Loucy (cell line): ENCODE measurements at regions not wholly inside any gene's neighbourhood (a gene's known extent, or its start where the extent isn't known, plus 50 kb on each side); places are given as distances from the start of the nearest gene placed in this dataset.

Experiments
- CTCF ChIP-seq: fragments of 200-600 bp; sonication (generic); conservative IDR thresholded peaks from 2 replicates; pipeline ENCODE4 v1.5.1; 2014; ENCODE audit warnings: mild to moderate bottlenecking, antibody characterized with exemption, low read length
- EZH2phosphoT487 ChIP-seq: fragments of 200-600 bp; IDR thresholded peaks from 2 replicates; pipeline ENCODE4 v1.6.1; 2018; ENCODE audit warnings: antibody characterized with exemption, mild to moderate bottlenecking, moderate library complexity, borderline replicate concordance

GRCh38 chr1:24988558-24988912 lies 58.5 kb upstream of the RUNX3 start:
- TF ChIP-seq CTCF (no peak), EZH2phosphoT487 (no peak)
